Right atrium auricular region (tissue), 2 donors: ENCODE measurements at regions not wholly inside any gene's neighbourhood (a gene's known extent, or its start where the extent isn't known, plus 50 kb on each side); places are given as distances from the start of the nearest gene placed in this dataset.

Source experiments
- DNase-seq: peaks from one replicate; pipeline ENCODE4 v3.0.0-alpha.2; 2019; ENCODE audit warnings: low spot score
- H3K27ac ChIP-seq, 2 donors: fragments of 200-600 bp; sonication (generic); 1 replicate in 1 of 2; 2 replicates in 1 of 2; pipeline ENCODE4 v1.5.1; 2016 to 2019
- H3K27me3 ChIP-seq, 2 donors: fragments of 200-600 bp; sonication (generic); one replicate each; pipeline versions ENCODE4 v1.5.1 to v1.6.0; 2017 to 2019
- H3K36me3 ChIP-seq: fragments of 200-600 bp; sonication (generic); one replicate; pipeline ENCODE4 v1.5.1; 2016
- H3K4me1 ChIP-seq, 2 donors: fragments of 200-600 bp; sonication (generic); one replicate each; pipeline versions ENCODE4 v1.5.1 to v1.6.0; 2017 to 2019
- H3K4me3 ChIP-seq, 2 donors: fragments of 200-600 bp; sonication (generic); 1 replicate in 1 of 2; 2 replicates in 1 of 2; pipeline ENCODE4 v1.5.1; 2017 to 2019; ENCODE audit warnings: mild to moderate bottlenecking in 1 of 2, moderate library complexity in 1 of 2
- H3K9me3 ChIP-seq, 2 donors: fragments of 200-600 bp; sonication (generic); one replicate each; pipeline ENCODE4 v1.5.1; 2019
- TF ChIP-seq, protein P1 (sequence below), 2 donors: fragments of 200-600 bp; sonication (generic); IDR thresholded peaks; one replicate each; pipeline ENCODE4 v1.5.1; 2019; ENCODE audit warnings: antibody characterized with exemption in 2 of 2

DNA sequence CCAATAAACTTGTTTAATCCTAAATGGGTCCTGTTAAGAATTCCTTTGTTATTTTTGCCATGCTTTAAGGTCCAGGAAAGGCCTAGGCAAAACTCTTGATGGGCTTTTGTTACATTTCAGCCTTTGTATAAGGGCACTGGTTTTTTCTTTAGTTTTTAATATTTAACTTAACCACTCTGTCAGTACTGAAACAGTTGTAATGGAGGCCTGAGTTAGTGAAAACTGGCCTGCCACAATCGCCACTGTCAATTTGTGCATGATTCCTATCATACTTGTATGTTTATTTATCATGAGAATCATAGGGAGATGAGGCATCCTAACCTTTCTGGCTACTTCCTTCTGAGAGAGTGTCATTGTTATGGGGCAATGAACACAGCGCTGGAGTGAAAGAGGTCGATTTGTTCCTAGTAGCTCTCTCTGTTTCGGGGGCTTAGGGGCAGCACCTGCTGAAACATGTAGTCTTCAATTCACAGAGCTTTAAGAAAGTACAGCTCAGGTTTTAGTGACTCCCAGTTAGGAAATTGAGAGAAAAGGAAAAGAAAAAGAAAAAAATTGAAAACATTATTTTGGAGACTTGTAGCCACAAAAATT is 393.8 kb upstream of the FSTL5 start:
- TF ChIP-seq, protein P1, sequence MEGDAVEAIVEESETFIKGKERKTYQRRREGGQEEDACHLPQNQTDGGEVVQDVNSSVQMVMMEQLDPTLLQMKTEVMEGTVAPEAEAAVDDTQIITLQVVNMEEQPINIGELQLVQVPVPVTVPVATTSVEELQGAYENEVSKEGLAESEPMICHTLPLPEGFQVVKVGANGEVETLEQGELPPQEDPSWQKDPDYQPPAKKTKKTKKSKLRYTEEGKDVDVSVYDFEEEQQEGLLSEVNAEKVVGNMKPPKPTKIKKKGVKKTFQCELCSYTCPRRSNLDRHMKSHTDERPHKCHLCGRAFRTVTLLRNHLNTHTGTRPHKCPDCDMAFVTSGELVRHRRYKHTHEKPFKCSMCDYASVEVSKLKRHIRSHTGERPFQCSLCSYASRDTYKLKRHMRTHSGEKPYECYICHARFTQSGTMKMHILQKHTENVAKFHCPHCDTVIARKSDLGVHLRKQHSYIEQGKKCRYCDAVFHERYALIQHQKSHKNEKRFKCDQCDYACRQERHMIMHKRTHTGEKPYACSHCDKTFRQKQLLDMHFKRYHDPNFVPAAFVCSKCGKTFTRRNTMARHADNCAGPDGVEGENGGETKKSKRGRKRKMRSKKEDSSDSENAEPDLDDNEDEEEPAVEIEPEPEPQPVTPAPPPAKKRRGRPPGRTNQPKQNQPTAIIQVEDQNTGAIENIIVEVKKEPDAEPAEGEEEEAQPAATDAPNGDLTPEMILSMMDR (IDR thresholded peaks at IDR 0.05): no peak
- Histone ChIP-seq H3K36me3 (no peaks in the 10 kb centered on the region), H3K27ac (no peak overlapping the region), H3K4me1 (no peaks in the 10 kb centered on the region), H3K27me3 (no peaks in the 10 kb centered on the region), H3K4me3 (no peak overlapping the region), H3K9me3 (no peaks in the 10 kb centered on the region)
- no peak for DNase-seq

DNA sequence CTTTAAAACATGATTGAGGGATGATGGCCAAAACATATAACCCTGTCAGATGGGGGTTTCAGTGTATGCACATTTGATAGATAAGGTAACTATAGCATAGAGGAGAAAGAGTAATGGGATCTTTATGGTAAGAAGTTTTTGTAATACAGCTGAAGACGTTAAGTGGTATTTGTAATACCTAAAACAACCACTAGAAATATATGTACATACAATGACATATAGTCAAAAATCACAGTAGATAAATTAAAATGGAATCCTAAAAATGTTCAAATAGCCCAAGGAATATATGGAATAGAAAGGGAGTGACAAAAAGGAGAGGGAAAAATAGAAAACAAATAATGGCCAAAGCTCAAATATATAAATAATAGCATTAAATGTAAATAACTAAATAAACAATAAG is 371.3 kb upstream of the FSTL5 start:
- no peaks in the 10 kb centered on the region for H3K4me1 ChIP-seq
- no peak overlapping the region for H3K27ac ChIP-seq
- no peaks in the 10 kb centered on the region for H3K36me3 ChIP-seq
- H3K4me3 ChIP-seq: no peak overlapping the region
- no peaks in the 10 kb centered on the region for H3K27me3 ChIP-seq
- no peak for DNase-seq
- TF ChIP-seq, protein P1 (IDR thresholded peaks at IDR 0.05): peak in 1 of 2 donors; percentile 34
- no peaks in the 10 kb centered on the region for H3K9me3 ChIP-seq

DNA sequence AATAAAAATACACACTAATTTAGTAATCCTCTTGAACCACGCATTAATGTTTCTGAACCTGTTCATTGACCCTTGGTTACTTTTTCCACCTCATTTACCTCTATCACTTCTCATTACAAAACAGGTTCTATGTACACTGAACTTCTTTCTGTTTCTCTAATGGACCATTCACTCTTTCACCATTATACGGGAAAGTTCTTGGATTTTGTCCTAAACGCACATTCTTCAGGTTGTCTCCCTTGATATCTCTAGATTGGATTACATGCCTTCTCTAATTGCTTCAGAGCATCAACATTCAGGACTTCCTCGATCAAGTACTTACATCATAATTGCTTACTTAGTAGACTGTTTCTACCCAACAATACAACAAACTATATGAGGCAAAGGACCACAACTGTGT is 359.4 kb upstream of the FSTL5 start:
- no peak overlapping the region for H3K27ac ChIP-seq
- no peak for DNase-seq
- H3K4me3 ChIP-seq: no peak overlapping the region
- no peaks in the 10 kb centered on the region for H3K27me3 ChIP-seq
- no peaks in the 10 kb centered on the region for H3K9me3 ChIP-seq
- no peaks in the 10 kb centered on the region for H3K36me3 ChIP-seq
- TF ChIP-seq, protein P1 (IDR thresholded peaks at IDR 0.05): no peak
- no peaks in the 10 kb centered on the region for H3K4me1 ChIP-seq

DNA sequence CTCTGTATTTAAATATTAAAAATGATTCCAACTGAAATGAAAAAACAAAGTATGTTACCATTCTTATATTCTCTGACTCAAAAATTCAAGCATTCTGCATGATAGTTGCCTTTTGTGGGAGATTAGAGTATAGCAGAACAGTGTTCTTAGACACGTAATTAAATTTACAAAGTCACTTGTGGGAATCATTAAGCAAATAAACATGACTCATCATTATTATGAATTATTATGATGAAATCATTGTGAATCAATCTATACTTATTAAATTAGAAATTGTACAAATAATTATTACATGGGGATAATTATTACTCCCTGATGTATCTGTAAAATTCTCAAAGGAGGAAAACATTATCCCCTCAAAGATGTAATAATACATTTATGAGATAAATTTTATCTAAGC is 358.9 kb upstream of the FSTL5 start:
- Histone ChIP-seq H3K4me1 (no peaks in the 10 kb centered on the region), H3K27me3 (no peaks in the 10 kb centered on the region), H3K9me3 (no peaks in the 10 kb centered on the region), H3K27ac (no peak overlapping the region), H3K4me3 (no peak overlapping the region), H3K36me3 (no peaks in the 10 kb centered on the region)
- TF ChIP-seq, protein P1 (IDR thresholded peaks at IDR 0.05): no peak
- no peak for DNase-seq

DNA sequence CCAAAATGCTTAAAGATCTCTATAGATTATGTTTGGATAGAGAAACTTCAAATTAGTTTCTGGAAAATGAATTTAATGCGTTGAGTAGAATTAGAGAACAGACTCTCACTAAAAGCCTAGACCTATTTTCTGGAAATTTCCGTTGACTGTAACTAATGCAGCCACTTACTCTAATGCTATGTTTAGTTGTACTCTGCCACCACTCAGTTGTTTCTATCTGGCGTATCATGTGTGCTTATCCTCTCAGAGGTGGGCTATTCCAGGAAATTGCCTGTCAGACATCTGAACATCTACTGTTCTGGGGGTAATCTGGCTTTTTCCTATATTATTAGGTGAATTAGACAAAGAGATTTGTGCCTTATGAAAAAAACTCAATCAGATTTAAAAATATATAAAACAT is 347.1 kb upstream of the FSTL5 start:
- TF ChIP-seq, protein P1 (IDR thresholded peaks at IDR 0.05): no peak
- no peak overlapping the region for H3K4me3 ChIP-seq
- H3K36me3 ChIP-seq: no peaks in the 10 kb centered on the region
- no peaks in the 10 kb centered on the region for H3K9me3 ChIP-seq
- no peaks in the 10 kb centered on the region for H3K4me1 ChIP-seq
- no peak for DNase-seq
- H3K27ac ChIP-seq: no peak overlapping the region
- no peaks in the 10 kb centered on the region for H3K27me3 ChIP-seq

DNA sequence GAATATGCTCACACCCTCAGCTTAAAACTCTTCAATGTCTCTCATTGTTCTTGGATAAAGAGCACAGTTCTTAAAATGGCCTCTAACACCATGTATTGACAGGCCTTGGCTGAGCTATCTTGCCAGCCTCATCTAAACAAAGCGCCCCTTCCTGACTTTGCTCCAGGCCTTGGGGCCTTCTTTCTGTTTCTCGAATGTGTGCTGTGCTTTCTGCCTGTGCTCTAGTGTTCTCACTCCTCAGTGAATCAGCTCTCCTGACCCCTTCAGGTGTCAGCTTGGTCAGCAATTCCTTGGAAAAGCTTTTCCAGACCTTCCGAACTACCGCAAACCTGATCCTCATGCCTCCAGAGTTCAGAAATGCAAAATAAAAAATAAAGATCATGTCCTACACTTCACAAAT is 346.3 kb upstream of the FSTL5 start:
- no peaks in the 10 kb centered on the region for H3K27me3 ChIP-seq
- no peak for DNase-seq
- H3K4me1 ChIP-seq: no peaks in the 10 kb centered on the region
- H3K9me3 ChIP-seq: no peaks in the 10 kb centered on the region
- H3K27ac ChIP-seq: no peak overlapping the region
- H3K36me3 ChIP-seq: no peaks in the 10 kb centered on the region
- TF ChIP-seq, protein P1 (IDR thresholded peaks at IDR 0.05): no peak
- no peak overlapping the region for H3K4me3 ChIP-seq
